Renal pelvis (tissue), 1 donor: ENCODE measurements at regions not wholly inside any gene's neighbourhood (a gene's known extent, or its start where the extent isn't known, plus 50 kb on each side); places are given as distances from the start of the nearest gene placed in this dataset.
"Not testable (repeated sequence)": the region's sequence is repeated elsewhere in the genome, so short reads cannot be mapped to it uniquely, and the experiment has no call there.

Experiments
- DNase-seq: peaks from one replicate; pipeline ENCODE4 v3.0.0-alpha.2; 2013

DNA sequence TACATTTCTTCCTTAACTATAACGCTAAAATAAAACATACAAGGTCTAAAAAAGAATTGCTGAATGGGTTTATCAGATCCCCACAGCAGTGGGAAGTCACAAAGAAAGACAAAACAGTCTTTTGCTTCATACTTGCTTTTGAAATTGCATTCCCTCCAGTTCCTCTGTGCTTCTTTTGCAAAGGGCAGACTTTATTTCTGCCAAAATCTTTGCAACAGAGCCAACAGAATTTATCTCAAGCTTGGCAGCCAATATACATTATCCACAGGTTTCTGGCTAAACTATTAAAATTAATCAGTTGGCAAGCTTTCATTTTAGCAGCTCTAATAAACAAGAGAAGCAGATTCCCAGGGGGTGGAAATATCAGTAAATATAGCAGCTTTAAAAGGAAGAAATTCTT is 378.9 kb upstream of the CA10 start:
- no peak for DNase-seq

DNA sequence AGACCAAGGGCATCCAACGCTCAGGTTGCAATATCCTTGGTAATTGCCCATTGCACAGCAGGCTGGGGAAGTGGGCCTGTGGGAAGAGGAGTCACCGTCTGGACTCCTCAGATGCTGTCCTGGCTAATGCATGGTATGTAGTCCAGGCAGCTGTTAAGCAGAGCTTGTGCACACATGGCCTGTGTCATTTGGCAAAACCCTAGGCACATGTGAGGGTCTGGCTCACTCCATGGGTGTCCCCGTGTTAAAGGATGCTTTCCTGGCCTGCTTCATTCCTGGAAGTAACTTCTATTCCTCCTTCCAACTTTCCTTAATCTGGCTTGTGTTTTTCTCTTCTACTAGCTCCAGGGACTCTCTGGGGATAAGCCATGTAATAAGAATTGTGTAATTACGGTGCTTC is 378.0 kb upstream of the CA10 start:
- DNase-seq: no peak

GRCh38 chr17:52532373-52532772 is 373.9 kb upstream of the CA10 start:
- no peak for DNase-seq

GRCh38 chr17:52524096-52524637 is 365.7 kb upstream of the CA10 start:
- no peak for DNase-seq

- no peak for DNase-seq
These were observed 358.7 kb upstream of the CA10 start for GRCh38 chr17:52517176-52517575.

- DNase-seq: no peak
These were observed 357.4 kb upstream of the CA10 start for GRCh38 chr17:52515927-52516326.

DNA sequence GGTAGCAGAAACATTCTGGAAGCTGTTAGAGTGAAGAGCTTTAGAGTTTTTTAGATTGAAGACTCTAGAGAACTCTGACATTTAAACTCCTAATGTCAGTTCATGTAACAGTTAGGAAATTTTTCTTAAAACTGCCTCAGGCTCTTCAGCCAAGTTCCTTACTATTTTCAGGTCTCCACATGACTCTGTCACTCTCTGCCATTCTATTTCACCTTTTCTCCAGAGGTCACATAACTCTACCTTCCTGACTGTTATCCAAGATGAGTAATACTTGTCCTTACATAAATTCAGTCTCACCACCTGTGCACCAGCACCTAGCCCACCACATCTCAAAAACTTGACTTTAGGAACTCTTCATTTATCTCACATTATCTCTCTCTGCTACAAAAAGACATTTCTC is 347.1 kb upstream of the CA10 start:
- DNase-seq: no peak

DNA sequence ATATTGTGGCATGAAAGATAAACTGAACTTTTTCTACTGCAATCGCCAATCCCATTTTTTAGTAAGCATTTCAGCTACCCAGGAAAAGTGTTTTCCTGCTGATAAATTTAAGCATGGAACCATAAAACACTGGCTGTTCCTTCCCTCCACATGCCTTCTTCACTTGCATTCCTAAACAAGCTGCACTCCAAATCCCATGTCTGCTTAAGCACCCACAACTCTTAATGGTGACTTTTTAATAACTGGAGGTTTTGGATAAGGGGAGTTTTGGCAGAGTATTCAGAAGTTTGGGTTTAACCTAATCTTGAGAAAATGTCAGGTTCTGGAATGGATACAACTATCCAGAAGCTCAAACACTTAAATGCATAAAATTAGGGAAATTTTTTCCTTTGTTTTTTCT is 345.6 kb upstream of the CA10 start:
- no peak for DNase-seq

DNA sequence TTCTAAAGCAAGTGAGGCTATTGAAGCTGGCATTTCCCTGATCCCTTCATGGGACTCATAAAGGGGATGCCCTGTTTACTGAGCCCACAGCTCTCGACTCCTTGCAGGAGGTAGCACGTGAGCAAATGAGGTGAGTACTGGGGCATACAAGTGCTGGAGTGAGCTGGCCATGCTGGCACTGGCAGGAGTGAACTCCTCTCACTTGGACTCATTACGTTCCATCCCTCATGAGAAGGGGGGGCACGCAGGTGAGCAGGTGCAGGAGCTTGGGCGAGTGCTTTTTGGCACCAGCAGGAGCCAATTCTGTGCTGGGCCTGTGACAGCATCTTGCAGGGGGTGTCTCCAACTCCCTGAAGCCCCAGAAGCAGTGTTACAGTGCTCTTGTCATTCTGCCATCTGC is 337.1 kb upstream of the CA10 start:
- no peak for DNase-seq

DNA sequence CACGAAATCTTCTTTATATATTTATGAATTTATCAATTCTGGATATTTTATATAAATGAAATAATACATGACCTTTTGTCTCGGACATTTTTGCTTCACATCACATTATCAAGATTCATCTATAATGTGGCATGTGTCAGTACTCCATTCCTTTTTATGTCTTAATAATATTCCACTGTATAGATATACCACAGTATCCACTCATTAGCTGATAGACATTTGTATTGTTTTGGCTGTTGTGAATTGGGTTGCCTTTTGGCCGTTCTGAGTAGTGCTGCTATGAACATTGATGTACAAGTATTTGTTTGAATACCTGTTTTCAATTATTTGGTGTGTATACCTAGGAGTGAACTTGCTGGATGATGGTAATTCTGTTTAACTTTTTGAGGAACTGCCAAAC is 323.8 kb upstream of the CA10 start:
- no peak for DNase-seq

DNA sequence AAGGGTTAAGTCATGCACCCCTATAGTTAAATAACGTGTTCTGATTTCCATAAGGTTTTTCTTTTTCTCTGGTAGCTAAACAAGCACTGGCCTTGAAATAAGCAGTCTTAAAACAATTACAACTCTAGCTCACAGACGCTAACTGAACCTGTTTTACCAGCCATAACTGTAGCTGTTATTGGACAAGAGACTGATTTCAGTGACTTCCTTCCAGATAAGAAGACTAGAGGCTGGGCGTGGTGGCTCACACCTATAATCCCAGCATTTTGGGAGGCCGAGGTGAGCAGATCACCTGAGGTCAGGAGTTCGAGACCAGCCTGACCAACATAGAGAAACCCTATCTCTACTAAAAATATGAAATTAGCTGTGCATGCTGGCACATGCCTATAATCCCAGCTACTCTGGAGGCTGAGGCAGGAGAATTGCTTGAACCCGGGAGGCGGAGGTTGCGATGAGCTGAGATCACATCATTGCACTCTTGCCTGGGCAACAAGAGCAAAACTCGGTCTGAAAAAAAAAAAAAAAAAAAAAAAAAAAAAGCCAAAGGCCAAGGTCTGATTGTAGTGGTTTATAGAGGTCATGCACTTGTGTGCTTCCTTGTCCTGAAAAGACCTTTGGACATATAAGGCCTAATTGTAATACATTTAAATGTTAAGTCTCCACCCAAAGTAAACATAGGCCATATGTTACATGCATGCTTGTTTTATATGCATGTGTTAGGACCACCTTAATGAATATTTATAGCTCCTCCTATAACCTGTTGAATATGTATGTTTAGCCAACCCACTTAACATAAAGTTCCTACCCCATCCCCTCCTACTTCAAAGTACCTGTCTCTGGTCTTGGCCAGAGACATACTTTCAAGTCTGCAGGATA is 319.5 kb upstream of the CA10 start:
- DNase-seq: no peak

DNA sequence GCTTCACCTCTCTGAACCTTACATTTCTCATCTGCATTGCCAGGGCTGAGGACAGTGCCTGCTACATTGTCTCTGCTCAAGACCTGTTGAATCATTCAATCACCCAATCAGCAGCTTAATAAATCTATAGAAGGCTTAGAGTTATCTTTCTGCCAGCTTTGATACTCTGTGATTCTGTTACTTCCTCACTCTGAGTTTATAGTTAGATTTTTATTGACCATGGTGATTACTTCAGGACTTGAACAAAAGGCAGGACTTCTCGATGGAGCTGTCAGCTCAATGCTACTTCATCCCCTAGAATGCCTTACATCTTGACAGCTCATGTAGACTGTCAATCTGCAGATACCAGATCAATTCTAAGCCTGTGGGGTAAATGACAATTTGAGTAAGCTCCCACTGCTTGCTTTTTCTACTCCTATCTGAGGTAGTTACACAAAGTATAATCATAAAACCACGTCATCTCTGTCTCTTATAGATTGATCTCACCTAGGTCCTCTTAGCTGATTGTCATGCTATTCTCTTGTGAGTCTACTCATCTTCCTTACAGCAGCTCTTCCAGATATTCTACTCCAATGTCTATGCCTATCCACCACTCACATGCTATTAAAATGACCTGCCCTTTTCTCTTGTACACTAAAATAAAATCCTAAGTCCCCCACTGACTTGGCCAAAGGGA is 318.3 kb upstream of the CA10 start:
- no peak for DNase-seq

GRCh38 chr17:52470553-52470952 is 312.0 kb upstream of the CA10 start:
- DNase-seq: no peak

- no peak for DNase-seq
These were observed 306.9 kb upstream of the CA10 start for GRCh38 chr17:52465407-52465806.

DNA sequence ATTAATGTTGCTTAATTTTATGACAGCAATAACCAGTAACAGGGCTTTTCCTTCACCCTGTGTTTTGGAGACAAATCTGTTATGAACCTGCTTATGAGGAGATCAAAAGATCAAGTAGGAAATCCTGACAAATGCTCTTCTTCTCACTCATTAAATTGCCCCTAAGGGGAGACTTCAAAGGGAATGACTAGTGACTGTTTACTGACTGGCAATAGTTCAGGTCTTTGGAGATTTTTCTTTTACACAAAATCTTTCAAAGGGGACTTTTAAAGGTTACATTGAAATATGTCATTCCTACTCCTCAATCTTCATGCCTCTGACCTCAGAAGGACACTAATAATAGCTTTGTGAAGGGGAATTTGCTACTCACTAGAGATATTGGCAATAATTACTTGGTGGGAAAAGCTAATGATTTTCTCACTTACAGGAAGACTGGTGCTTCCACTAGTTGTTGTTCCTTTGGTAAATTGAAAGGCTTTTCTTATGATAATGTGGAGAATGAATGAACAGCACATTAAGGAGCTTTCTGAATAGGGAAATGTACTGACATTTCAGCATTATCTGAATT is 292.9 kb upstream of the CA10 start:
- no peak for DNase-seq

DNA sequence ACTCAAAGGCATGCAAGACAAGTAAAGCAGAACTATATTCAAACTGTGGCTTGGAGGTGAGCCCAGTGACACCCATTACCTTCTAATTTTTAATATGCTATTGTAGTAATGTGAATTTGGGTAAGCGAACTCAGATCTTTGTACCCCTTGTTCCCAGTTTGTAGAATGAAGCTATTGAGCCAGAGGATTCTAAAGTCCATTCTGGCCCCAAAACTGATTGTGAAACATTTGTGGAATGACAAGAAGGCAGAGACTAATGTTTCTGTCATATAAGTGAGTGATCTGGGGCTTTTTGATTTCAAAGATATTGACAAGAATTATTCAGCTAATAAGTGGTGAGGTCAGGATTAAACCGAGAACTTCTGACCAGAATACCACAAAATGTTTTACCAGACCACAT is 283.8 kb upstream of the CA10 start:
- no peak for DNase-seq

DNA sequence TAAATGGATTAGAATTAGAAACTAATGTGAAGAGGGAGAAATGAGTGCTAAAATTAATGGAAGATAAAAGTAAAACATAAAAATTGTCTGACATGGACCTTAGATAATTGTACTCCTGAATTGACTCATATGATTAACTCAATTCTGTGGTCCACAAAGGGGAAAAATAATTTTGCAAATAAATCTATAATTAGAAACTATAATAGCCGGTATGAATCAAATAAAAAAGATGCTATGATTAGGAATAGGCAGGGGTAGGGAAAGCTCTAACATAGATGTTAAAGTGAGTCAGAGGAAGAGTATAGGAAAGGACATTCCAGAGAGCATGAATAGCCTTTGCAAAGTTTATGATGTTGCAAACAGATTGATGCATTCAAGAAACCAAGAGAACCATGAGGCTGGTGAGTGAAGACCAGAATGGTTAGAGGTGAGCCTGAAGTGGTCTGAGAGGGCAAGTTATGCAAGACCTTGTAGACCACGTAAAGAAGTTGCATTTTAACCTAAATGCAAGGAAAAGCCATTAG is 262.1 kb upstream of the CA10 start:
- DNase-seq: no peak

DNA sequence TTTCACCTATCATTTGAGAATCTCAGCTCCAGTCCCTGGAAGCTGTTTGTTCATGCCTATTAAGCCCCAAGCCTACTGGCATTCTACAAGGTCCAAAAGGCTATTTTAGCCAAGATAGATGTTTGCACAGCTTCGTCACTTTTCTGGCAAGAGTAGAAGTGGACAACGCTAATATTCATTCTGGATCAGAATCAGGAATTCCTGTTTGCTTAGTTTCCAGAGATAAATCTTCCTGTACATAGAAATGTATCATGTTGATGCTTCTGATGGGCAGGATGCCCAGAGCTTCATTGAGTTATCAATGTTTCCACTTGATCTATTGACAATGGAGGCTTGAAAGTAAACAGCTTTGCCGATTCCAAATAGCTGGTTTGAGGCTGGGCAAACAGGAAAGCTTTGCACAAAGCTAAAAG is 260.7 kb upstream of the CA10 start:
- DNase-seq: no peak

DNA sequence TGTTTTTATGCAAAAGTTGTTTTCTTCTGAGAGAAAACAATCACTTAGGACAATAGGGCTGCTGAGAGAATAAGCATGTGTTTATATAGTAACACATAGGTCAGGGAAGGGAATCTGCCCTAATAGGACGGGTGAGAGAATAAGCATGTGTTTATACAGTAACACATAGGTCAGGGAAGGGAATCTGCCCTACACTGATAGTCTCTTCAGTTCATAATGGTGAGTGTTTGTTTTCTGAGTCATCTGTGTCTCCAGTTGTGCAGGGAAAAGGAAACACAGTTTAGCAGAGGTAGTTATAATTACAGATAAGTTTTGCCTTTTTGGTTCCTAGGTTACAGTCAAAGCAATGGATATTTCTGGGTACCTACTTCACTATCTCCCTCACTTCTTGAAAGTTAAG is 252.3 kb upstream of the CA10 start:
- DNase-seq: no peak

DNA sequence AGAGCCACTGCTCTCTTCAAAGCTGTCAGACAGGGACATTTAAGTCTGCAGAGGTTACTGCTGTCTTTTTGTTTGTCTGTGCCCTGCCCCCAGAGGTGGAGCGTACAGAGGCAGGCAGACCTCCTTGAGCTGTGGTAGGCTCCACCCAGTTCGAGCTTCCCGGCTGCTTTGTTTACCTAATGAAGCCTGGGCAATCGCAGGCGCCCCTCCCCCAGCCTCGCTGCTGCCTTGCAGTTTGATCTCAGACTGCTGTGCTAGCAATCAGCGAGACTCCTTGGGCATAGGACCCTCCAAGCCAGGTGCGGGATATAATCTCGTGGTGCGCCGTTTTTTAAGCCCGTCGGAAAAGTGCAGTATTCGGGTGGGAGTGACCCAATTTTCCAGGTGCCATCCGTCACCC is 250.7 kb upstream of the CA10 start:
- DNase-seq: not testable (repeated sequence)

DNA sequence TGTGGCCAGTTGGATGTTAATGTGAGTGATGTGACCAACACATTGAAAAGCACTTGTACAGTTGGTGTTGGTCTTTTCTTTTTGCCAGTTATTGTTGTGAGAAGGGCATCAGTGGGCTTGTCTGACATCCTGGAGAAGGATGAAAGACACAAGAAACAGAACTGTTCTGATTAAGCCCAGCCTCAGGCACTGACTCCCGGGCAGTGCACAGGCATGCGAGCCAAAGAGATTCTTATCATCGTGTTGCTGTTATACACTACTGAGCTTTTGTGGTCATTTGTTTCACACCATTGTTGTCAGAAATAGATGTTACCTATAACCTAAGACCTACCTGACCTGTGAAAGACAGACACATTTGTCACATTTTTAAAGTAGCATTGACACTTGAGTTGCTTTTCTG is 236.8 kb upstream of the CA10 start:
- no peak for DNase-seq

GRCh38 chr17:52390422-52390821 is 231.9 kb upstream of the CA10 start:
- no peak for DNase-seq

GRCh38 chr17:52389632-52390031 is 231.1 kb upstream of the CA10 start:
- DNase-seq: no peak
